Fibroblast of mammary gland (primary cell): ENCODE measurements at regions not wholly inside any gene's neighbourhood (a gene's known extent, or its start where the extent isn't known, plus 50 kb on each side); places are given as distances from the start of the nearest gene placed in this dataset.

Source experiments
- DNase-seq: peaks from one replicate; pipeline ENCODE4 v3.0.0-alpha.2; 2010; ENCODE audit warnings: low read depth
- H3K4me3 ChIP-seq: 2 replicates; pipeline ENCODE4 v1.5.1; 2011; ENCODE audit warnings: low read depth, mild to moderate bottlenecking, low read length, moderate library complexity; ENCODE audit not compliant: control insufficient read depth
- TF ChIP-seq, protein P1 (sequence below): conservative IDR thresholded peaks from 2 replicates; pipeline ENCODE4 v1.5.1; 2011; ENCODE audit warnings: low read depth, low read length, inconsistent platforms; ENCODE audit not compliant: control insufficient read depth, insufficient read depth

DNA sequence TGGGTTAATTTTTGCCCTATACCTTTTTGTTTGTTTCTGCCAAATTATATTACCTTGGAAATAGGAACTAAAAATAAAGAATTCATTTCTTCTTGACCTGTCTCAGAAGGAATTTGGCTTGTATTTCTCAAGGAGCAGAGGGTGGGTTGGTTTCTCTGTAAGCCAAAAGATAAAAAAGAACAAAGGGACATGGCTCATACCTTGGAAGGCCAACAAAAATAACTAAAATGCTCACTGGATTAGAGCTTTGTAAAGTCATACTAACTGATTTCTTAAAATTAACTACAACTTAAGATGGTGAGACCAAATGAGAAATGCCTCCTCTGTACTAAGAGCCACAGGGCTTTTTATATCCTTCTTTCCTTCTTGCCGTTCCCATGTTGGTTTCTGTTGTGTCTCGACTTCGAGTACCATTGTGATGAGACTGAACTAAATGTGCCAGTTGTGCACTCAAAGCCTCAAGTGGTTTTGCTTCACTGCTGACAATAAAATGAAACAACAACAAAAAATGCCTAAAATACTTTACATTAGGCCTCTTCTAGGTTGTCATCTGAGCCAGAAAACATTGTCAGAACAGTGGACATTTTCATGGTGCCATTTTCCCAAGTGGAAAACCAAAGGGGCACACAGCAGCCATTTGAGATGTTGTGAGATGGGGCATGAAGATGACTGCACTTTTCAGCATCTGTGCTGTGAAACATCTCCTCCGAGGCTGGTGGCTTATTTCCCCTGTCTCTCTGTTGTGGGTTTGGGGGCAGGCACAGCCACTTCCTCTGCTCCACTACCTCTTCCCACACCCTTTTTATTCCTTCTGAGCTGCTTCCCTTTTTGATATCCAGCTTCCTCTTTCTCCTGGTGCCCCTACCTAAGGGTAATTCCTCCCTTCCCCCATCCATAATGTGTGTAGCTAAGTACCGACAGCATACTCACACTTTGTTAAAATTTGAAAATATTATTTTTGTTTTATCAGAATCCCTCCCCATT is 51.8 kb upstream of the AGR3 start:
- DNase-seq, result no peak
- no peak overlapping the region for H3K4me3 ChIP-seq
- TF ChIP-seq, protein P1, sequence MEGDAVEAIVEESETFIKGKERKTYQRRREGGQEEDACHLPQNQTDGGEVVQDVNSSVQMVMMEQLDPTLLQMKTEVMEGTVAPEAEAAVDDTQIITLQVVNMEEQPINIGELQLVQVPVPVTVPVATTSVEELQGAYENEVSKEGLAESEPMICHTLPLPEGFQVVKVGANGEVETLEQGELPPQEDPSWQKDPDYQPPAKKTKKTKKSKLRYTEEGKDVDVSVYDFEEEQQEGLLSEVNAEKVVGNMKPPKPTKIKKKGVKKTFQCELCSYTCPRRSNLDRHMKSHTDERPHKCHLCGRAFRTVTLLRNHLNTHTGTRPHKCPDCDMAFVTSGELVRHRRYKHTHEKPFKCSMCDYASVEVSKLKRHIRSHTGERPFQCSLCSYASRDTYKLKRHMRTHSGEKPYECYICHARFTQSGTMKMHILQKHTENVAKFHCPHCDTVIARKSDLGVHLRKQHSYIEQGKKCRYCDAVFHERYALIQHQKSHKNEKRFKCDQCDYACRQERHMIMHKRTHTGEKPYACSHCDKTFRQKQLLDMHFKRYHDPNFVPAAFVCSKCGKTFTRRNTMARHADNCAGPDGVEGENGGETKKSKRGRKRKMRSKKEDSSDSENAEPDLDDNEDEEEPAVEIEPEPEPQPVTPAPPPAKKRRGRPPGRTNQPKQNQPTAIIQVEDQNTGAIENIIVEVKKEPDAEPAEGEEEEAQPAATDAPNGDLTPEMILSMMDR, result no peak

DNA sequence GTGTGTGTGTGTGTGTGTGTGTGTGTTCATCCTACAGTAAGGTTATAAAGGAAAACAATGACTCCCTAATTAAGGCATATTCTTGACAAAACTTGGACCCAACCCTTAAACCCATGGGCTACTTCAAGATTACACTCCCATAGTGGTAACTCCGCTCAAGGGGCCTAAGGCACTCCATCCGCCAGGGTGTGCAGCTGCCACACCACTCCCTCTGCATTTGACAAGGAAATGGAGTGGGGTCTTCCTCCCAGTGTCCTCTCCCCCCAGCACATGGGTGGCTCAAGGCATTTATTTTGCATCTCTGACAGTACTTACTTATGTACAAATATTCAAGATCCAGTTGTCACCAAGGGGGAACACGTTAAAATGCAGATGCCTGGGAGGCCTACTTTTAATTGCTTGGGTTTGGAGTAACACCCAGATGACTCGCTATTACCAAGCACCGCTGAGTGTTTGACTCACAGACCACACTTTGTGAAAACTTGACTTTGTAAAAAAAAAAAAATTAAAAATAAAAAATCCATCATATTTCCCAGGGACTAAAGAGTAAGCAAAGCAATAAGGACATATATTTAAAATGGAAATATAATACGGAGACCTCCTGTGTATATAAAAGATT is 53.0 kb upstream of the AGR3 start:
- peak; percentile 75 for DNase-seq
- no peak overlapping the region for H3K4me3 ChIP-seq
- TF ChIP-seq, protein P1, result no peak

DNA sequence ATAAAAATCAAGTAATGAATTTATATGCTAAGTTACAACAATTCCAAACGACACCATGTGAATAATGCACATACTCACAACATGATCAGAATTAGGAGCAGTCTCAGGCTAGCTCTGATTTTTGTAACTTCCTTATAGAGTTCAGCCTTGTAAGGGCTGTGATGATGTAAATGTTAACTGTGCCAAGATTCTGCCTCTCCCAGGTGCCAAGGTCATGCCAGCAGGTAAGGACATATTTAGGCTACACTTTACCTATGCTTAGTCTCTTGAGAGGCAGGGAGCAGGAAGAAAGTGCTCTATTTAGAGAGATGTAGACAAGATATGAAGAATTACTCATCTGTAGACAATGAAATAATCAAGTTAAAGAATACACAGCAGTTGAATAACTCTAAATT is 53.6 kb upstream of the AGR3 start:
- TF ChIP-seq, protein P1, result no peak
- peak; percentile 14 for DNase-seq
- H3K4me3 ChIP-seq, result no peak overlapping the region

DNA sequence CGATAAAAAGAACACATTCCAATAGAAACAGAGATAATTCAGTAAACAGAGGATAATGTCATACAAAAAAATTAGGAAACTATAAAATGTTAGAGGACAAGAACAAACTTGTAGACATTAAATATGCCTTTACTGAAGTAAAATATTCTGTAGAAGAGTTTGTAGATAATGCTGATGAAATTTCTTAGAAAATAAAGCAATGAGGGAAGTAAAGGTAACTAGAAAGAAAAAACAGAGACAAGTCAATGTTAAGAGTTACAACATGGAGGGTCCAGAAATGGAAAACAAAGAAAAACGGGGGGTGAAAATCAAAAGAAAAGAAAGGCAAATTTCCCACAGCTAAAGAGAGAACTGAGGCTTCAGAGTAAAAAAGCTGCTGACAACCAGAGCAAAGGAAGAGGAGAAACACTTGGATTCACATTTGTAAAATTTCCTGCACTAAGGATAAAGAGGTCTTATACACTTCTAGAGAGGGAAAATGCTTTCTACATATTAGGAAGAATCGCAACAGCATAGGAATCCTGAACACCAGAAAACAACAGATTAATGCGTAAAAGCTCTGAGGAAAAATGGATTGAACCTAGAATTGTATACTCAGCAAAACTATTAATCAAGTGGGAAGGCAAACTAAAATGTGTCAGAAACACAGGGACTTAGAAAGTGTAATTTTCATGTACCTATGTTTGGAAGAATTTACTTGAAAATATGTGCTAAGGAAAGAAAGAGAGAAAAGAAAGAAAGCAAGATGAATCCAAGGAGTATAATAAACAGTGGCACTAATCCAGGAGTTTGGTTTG is 55.0 kb upstream of the AGR3 start:
- TF ChIP-seq, protein P1, result no peak
- DNase-seq, result no peak
- no peak overlapping the region for H3K4me3 ChIP-seq

DNA sequence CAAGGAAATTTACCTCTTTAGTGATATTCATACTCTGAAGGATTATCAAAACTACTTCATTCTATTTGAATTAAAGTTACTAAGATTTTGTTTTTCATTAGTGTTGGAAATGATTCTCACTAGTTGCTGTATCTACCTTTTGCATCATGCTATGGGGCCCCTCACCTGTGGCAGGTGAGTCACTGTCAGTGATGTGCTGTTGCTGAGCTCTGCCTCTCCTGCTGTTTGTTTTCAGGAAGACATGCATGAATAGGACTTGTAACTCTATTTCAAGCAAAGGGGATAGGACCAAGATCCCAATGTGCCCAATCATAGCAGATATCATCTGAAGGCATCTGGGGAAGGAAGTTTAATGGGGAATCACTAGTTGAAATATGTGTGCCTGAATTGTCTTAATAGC is 57.4 kb upstream of the AGR3 start:
- H3K4me3 ChIP-seq, result no peak overlapping the region
- no peak for DNase-seq
- TF ChIP-seq, protein P1, result no peak

DNA sequence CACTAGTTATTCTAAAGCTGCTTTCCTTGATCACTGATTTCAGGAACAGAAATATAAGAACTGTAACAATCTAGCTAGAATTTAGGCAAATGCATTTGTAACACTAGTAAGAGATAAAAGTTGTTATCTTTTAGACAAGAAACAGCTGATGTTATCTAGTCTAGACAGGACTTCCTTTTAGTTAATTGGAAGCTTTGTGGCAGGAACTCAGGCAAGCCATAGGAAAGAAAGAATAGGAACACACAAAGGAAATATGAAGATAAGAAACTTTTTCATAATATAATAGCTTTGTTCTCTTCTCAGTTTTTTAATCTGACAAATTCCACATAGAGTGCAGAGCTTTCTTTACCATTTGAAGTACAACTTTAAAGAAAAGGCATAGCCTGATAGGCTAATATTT is 59.0 kb upstream of the AGR3 start:
- TF ChIP-seq, protein P1, result no peak
- no peak for DNase-seq
- H3K4me3 ChIP-seq, result no peak overlapping the region
